ENCODE measurements at regions not wholly inside any gene's neighbourhood (a gene's known extent, or its start where the extent isn't known, plus 50 kb on each side); places are given as distances from the start of the nearest gene placed in this dataset.
"Not testable (repeated sequence)": the region's sequence is repeated elsewhere in the genome, so short reads cannot be mapped to it uniquely, and the experiment has no call there.

DNA sequence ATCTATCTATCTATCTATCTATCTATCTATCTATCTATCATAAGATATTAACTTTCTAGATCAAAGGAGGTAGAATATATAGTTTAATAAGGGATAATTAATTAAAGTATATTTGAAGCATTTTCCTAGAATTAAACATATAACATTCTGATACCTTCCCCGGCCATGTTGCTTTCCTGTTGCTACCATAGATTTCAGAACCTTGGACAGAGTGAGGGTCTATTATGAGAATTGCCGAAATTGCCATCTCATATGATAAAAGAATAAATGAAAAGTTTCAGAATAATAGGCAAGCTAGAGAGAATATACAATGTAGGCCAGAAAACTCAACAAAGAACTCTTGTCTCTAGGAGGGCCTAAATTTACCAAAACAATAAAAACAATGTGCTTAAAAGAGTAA is 706.1 kb upstream of the TMPRSS15 start:
- intact Hi-C loops (cut with micrococcal nuclease): no loop called here
- RAD21 ChIA-PET (ENCODE audit: low non-redundant PET in 1 of 2, low total read pairs in 2 of 2, uncharacterized antibody in 2 of 2, unreplicated experiment in 2 of 2): no interaction called here
- TF ChIP-seq, protein P1, sequence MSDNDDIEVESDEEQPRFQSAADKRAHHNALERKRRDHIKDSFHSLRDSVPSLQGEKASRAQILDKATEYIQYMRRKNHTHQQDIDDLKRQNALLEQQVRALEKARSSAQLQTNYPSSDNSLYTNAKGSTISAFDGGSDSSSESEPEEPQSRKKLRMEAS (IDR thresholded peaks at IDR 0.05): no peak
- TF ChIP-seq POLR2A (IDR thresholded peaks at IDR 0.05; ENCODE audit: borderline replicate concordance, extremely low read depth, insufficient read depth, insufficient read length) (no peak), FOSL1 (IDR thresholded peaks at IDR 0.05; ENCODE audit: low read depth) (no peak), SRF (IDR thresholded peaks at IDR 0.05; ENCODE audit: low read depth) (no peak), YY1 (IDR thresholded peaks at IDR 0.05; ENCODE audit: extremely low read depth, insufficient replicate concordance, low read depth, low read length) (no peak)
- TF ChIP-seq, protein P2, sequence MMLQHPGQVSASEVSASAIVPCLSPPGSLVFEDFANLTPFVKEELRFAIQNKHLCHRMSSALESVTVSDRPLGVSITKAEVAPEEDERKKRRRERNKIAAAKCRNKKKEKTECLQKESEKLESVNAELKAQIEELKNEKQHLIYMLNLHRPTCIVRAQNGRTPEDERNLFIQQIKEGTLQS (IDR thresholded peaks at IDR 0.05): no peak
- TF ChIP-seq, protein P3, sequence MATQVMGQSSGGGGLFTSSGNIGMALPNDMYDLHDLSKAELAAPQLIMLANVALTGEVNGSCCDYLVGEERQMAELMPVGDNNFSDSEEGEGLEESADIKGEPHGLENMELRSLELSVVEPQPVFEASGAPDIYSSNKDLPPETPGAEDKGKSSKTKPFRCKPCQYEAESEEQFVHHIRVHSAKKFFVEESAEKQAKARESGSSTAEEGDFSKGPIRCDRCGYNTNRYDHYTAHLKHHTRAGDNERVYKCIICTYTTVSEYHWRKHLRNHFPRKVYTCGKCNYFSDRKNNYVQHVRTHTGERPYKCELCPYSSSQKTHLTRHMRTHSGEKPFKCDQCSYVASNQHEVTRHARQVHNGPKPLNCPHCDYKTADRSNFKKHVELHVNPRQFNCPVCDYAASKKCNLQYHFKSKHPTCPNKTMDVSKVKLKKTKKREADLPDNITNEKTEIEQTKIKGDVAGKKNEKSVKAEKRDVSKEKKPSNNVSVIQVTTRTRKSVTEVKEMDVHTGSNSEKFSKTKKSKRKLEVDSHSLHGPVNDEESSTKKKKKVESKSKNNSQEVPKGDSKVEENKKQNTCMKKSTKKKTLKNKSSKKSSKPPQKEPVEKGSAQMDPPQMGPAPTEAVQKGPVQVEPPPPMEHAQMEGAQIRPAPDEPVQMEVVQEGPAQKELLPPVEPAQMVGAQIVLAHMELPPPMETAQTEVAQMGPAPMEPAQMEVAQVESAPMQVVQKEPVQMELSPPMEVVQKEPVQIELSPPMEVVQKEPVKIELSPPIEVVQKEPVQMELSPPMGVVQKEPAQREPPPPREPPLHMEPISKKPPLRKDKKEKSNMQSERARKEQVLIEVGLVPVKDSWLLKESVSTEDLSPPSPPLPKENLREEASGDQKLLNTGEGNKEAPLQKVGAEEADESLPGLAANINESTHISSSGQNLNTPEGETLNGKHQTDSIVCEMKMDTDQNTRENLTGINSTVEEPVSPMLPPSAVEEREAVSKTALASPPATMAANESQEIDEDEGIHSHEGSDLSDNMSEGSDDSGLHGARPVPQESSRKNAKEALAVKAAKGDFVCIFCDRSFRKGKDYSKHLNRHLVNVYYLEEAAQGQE (IDR thresholded peaks at IDR 0.05; ENCODE audit: low read depth): no peak
- TF ChIP-seq, protein P4, sequence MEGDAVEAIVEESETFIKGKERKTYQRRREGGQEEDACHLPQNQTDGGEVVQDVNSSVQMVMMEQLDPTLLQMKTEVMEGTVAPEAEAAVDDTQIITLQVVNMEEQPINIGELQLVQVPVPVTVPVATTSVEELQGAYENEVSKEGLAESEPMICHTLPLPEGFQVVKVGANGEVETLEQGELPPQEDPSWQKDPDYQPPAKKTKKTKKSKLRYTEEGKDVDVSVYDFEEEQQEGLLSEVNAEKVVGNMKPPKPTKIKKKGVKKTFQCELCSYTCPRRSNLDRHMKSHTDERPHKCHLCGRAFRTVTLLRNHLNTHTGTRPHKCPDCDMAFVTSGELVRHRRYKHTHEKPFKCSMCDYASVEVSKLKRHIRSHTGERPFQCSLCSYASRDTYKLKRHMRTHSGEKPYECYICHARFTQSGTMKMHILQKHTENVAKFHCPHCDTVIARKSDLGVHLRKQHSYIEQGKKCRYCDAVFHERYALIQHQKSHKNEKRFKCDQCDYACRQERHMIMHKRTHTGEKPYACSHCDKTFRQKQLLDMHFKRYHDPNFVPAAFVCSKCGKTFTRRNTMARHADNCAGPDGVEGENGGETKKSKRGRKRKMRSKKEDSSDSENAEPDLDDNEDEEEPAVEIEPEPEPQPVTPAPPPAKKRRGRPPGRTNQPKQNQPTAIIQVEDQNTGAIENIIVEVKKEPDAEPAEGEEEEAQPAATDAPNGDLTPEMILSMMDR (IDR thresholded peaks at IDR 0.05 in 2 of 3, conservative IDR thresholded peaks at IDR 0.05 in 1 of 3; ENCODE audit: borderline replicate concordance in 1 of 3, insufficient read depth in 1 of 3, low read depth in 2 of 3, low read length in 2 of 3): no peak

DNA sequence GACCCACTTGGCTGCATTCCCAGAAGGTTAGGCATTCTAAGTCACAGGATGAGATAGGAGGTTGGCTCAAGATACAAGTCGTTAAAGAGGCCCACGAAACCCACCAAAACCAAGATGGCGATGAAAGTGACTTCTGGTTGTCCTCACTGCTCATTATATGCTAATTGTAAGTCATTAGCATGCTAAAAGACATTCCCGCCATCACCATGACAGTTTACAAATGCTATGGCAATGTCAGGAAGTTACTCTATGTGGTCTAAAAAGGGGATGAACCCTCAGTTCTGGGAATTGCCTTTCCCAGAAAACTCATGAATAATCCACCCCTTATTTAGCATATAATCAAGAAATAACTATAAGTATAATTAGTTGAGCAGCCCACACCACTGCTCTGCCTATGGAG is 715.7 kb upstream of the TMPRSS15 start:
- RAD21 ChIA-PET (ENCODE audit: low non-redundant PET in 1 of 2, low total read pairs in 2 of 2, uncharacterized antibody in 2 of 2, unreplicated experiment in 2 of 2); H2AFZ ChIP-seq (ENCODE audit: low read depth, low read length, poor library complexity, severe bottlenecking); H3K4me2 ChIP-seq (ENCODE audit: low read length); H3K4me3 ChIP-seq (replicated peaks in 1 of 2; ENCODE audit: low read depth in 1 of 2, low read length in 2 of 2); intact Hi-C loops (cut with micrococcal nuclease); H3K9ac ChIP-seq (ENCODE audit: low read length); H3K27ac ChIP-seq (ENCODE audit: low read depth, low read length); H3K27me3 ChIP-seq (ENCODE audit: insufficient read depth, low read length); H3K36me3 ChIP-seq (ENCODE audit: control insufficient read depth in 1 of 2, insufficient read depth in 2 of 2, low read length in 2 of 2); BruUV-seq (replicated peaks); ATAC-seq; CTCF ChIA-PET; H4K20me1 ChIP-seq (ENCODE audit: insufficient read depth); H3K4me1 ChIP-seq (ENCODE audit: control insufficient read depth in 1 of 2, insufficient read depth in 2 of 2, low read length in 2 of 2); H3K79me2 ChIP-seq (ENCODE audit: insufficient read depth, low read length); POLR2A ChIA-PET; DNase-seq (ENCODE audit: low read depth, low spot score); H3K9me2 ChIP-seq (ENCODE audit: insufficient read depth): not testable (repeated sequence)
- H3K9me3 ChIP-seq (ENCODE audit: control insufficient read depth in 1 of 2, insufficient read depth in 1 of 2, low read depth in 1 of 2, low read length in 2 of 2): peaks cover 11 to 25% of the 10 kb centered on the region in 2 experiments; a peak in 3 of 4 replicates

More for the DNA sequence above, 706.1 kb upstream of the TMPRSS15 start:
- no TSS peak for BruUV-seq (replicated peaks)
- H3K27ac ChIP-seq (ENCODE audit: low read depth, low read length): no peak overlapping the region
- ATAC-seq (no peak), DNase-seq (ENCODE audit: low read depth, low spot score) (no peak)
- no peak overlapping the region for H3K4me2 ChIP-seq (ENCODE audit: low read length)
- H2AFZ ChIP-seq (ENCODE audit: low read depth, low read length, poor library complexity, severe bottlenecking): no peak overlapping the region
- CTCF ChIA-PET: no interaction called here
- no peaks in the 10 kb centered on the region for H3K4me1 ChIP-seq (ENCODE audit: control insufficient read depth in 1 of 2, insufficient read depth in 2 of 2, low read length in 2 of 2)
- H3K4me3 ChIP-seq (replicated peaks in 1 of 2; ENCODE audit: low read depth in 1 of 2, low read length in 2 of 2): no peak overlapping the region
- H3K9me3 ChIP-seq (ENCODE audit: control insufficient read depth in 1 of 2, insufficient read depth in 1 of 2, low read depth in 1 of 2, low read length in 2 of 2): peaks cover 6 to 20% of the 10 kb centered on the region in 2 experiments; a peak in 3 of 4 replicates
- POLR2A ChIA-PET: no interaction called here
- no peaks in the 10 kb centered on the region for H3K27me3 ChIP-seq (ENCODE audit: insufficient read depth, low read length)
- H3K36me3 ChIP-seq (ENCODE audit: control insufficient read depth in 1 of 2, insufficient read depth in 2 of 2, low read length in 2 of 2): no peaks in the 10 kb centered on the region
- no peaks in the 10 kb centered on the region for H3K9me2 ChIP-seq (ENCODE audit: insufficient read depth)
- H3K9ac ChIP-seq (ENCODE audit: low read length): no peak overlapping the region
- H3K79me2 ChIP-seq (ENCODE audit: insufficient read depth, low read length): no peaks in the 10 kb centered on the region
- H4K20me1 ChIP-seq (ENCODE audit: insufficient read depth): no peaks in the 10 kb centered on the region; the same call in 1 of the 2 replicates

All from HCT116 (cell line).